ENCODE measurements at regions not wholly inside any gene's neighbourhood (a gene's known extent, or its start where the extent isn't known, plus 50 kb on each side); places are given as distances from the start of the nearest gene placed in this dataset.
"Not testable (repeated sequence)": the region's sequence is repeated elsewhere in the genome, so short reads cannot be mapped to it uniquely, and the experiment has no call there.

DNA sequence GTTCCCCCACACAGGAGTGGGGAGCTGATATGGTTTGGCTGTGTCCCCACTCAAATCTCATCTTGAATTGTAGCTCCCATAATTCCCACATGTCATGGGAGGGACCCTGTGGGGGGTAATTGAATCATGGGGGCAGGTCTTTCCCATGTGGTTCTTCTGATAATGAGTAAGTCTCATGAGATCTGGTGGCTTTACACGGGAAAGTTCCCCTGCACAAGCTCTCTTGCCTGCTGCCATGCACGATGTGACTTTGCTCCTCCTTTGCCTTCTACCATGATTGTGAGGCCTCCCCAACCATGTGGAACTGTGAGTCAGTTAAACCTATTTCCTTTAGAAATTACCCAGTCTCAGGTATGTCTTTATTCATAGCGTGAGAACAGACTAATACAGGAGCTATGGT, 347.0 kb upstream of the CDH5 start:
- not testable (repeated sequence) for H3K9ac ChIP-seq (ENCODE audit: low read length); H3K27ac ChIP-seq (ENCODE audit: low read length); H3K4me1 ChIP-seq (ENCODE audit: control insufficient read depth, low read depth, low read length); H3K4me3 ChIP-seq (ENCODE audit: low read length); H3K27me3 ChIP-seq (ENCODE audit: control insufficient read depth, insufficient read depth, low read length); H3K36me3 ChIP-seq (ENCODE audit: control insufficient read depth, low read depth, low read length); H3K9me3 ChIP-seq (ENCODE audit: control insufficient read depth, low read depth, low read length)

DNA sequence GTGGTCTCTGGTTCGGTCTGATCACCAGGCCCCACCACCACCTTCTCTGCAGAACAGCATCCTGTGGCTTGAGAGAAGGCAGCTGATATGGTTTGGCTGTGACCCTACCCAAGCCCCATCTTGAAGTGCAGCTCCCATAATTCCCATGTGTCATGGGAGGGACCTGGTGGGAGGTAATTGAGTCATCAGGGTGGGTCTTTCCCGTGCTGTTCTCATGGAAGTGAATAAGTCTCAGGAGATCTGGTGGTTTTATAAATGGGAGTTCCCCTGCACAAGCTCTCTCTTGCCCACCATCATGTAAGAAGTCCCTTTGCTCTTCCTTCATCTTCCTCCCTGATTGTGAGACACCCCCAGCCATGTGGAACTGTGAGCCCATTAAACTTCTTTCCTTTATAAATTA, 352.3 kb upstream of the CDH5 start:
- H3K4me3 ChIP-seq (ENCODE audit: low read length) = no peak overlapping the region

DNA sequence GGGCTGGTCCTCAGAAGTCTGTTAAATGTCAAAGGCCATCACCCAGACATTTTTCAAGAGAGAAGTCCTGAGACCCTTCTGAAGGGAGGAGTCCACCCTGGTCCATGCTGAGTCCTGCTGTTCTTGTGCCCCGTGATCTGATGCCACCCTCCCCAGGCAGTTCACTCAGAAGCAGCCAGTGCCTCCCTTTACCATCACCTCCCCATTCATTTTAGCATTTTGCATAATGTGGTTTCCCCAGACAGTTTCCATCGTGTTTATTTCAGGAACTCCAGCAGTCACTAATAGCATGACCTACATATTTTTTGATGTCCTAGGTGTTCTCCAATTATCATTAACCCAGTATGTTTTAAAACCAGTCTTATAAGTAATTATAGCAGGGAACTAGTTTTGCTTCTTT, 353.0 kb upstream of the CDH5 start:
- H3K9me3 ChIP-seq (ENCODE audit: control insufficient read depth, low read depth, low read length) = no peaks in the 10 kb centered on the region
- no peak overlapping the region for H3K27ac ChIP-seq (ENCODE audit: low read length)
- H3K4me1 ChIP-seq (ENCODE audit: control insufficient read depth, low read depth, low read length) = peaks cover 7% of the 10 kb centered on the region
- H3K9ac ChIP-seq (ENCODE audit: low read length) = no peak overlapping the region
- H3K27me3 ChIP-seq (ENCODE audit: control insufficient read depth, insufficient read depth, low read length) = no peaks in the 10 kb centered on the region
- no peaks in the 10 kb centered on the region for H3K36me3 ChIP-seq (ENCODE audit: control insufficient read depth, low read depth, low read length)
- H3K4me3 ChIP-seq (ENCODE audit: low read length) = no peak overlapping the region

More for the DNA sequence above, 352.3 kb upstream of the CDH5 start:
- Histone ChIP-seq H3K9me3 (ENCODE audit: control insufficient read depth, low read depth, low read length) (no peaks in the 10 kb centered on the region), H3K27me3 (ENCODE audit: control insufficient read depth, insufficient read depth, low read length) (no peaks in the 10 kb centered on the region), H3K27ac (ENCODE audit: low read length) (no peak overlapping the region), H3K9ac (ENCODE audit: low read length) (no peak overlapping the region), H3K4me1 (ENCODE audit: control insufficient read depth, low read depth, low read length) (peaks cover 6% of the 10 kb centered on the region), H3K36me3 (ENCODE audit: control insufficient read depth, low read depth, low read length) (no peaks in the 10 kb centered on the region)

DNA sequence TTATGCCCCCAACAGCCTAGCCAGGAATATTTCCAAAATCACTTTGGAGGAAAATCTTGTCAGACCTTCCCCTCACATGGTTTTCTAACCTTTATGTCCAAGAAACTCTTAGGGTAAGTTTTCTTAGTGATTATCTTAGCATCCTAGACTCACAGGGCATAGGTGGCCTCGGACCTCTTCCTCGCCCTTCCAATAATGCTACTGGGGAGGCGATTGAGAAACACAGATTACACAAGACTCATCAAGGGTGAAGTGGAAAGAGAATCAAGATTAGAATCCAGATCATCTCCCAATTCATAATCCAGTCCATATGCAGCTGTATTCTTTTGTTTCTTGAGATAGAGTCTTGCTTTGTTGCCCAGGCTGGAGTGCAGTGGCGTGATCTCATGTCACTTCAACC, 358.4 kb upstream of the CDH5 start:
- H3K4me1 ChIP-seq (ENCODE audit: control insufficient read depth, low read depth, low read length) = peaks cover 7% of the 10 kb centered on the region
- no peaks in the 10 kb centered on the region for H3K9me3 ChIP-seq (ENCODE audit: control insufficient read depth, low read depth, low read length)
- no peak overlapping the region for H3K4me3 ChIP-seq (ENCODE audit: low read length)
- H3K36me3 ChIP-seq (ENCODE audit: control insufficient read depth, low read depth, low read length) = no peaks in the 10 kb centered on the region
- H3K9ac ChIP-seq (ENCODE audit: low read length) = no peak overlapping the region
- H3K27ac ChIP-seq (ENCODE audit: low read length) = no peak overlapping the region
- no peaks in the 10 kb centered on the region for H3K27me3 ChIP-seq (ENCODE audit: control insufficient read depth, insufficient read depth, low read length)

DNA sequence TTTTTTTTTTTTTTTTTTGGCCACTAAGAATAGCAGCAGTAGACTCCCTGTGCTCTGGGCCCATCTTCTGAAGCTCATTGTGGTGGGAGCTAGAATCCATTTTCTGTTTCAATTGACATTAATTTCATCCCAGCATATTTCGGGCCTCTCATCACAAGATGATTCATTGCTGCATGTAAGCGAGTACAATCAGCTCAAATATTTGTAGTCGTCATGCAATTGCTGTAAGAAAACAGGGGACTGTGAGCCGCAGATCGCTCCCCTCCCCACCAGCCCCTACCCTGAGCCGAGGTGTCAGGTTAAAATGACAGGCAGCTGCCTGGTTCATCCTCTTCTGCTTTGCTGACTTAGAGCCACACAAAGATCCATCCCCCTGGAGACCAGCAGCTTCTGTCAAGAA, 358.8 kb upstream of the CDH5 start:
- no peak overlapping the region for H3K4me3 ChIP-seq (ENCODE audit: low read length)
- no peaks in the 10 kb centered on the region for H3K9me3 ChIP-seq (ENCODE audit: control insufficient read depth, low read depth, low read length)
- H3K36me3 ChIP-seq (ENCODE audit: control insufficient read depth, low read depth, low read length) = no peaks in the 10 kb centered on the region
- H3K27ac ChIP-seq (ENCODE audit: low read length) = no peak overlapping the region
- no peaks in the 10 kb centered on the region for H3K27me3 ChIP-seq (ENCODE audit: control insufficient read depth, insufficient read depth, low read length)
- H3K4me1 ChIP-seq (ENCODE audit: control insufficient read depth, low read depth, low read length) = peaks cover 7% of the 10 kb centered on the region
- no peak overlapping the region for H3K9ac ChIP-seq (ENCODE audit: low read length)

DNA sequence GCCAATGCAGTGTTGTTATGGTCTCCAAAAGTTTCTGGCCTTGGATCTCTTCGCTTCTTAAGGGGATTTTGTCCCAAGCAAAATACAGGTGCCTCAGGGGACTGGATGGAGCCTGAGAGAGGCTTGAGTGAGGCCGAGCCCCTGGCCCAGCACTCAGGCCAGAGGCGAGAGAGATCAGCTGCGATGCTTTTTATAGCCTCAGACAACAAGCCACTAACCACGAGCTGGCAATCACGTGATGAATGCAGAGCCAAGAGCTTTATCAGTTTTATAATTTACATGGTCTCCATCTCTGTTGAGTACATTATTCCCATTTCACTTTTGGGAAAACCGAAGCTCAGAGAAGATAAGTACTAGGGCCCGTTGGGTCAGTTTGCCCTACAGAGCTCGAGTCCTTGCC, 360.0 kb upstream of the CDH5 start:
- H3K27ac ChIP-seq (ENCODE audit: low read length) = no peak overlapping the region

GRCh38 chr16:66004699-66005098, 361.8 kb upstream of the CDH5 start:
- no peak overlapping the region for H3K9ac ChIP-seq (ENCODE audit: low read length)
- H3K9me3 ChIP-seq (ENCODE audit: control insufficient read depth, low read depth, low read length) = no peaks in the 10 kb centered on the region
- H3K4me3 ChIP-seq (ENCODE audit: low read length) = no peak overlapping the region
- no peaks in the 10 kb centered on the region for H3K36me3 ChIP-seq (ENCODE audit: control insufficient read depth, low read depth, low read length)
- no peaks in the 10 kb centered on the region for H3K27me3 ChIP-seq (ENCODE audit: control insufficient read depth, insufficient read depth, low read length)
- no peak overlapping the region for H3K27ac ChIP-seq (ENCODE audit: low read length)
- peaks cover 4% of the 10 kb centered on the region for H3K4me1 ChIP-seq (ENCODE audit: control insufficient read depth, low read depth, low read length)

More for the DNA sequence above, 360.0 kb upstream of the CDH5 start:
- peaks cover 7% of the 10 kb centered on the region for H3K4me1 ChIP-seq (ENCODE audit: control insufficient read depth, low read depth, low read length)
- no peak overlapping the region for H3K9ac ChIP-seq (ENCODE audit: low read length)
- no peaks in the 10 kb centered on the region for H3K36me3 ChIP-seq (ENCODE audit: control insufficient read depth, low read depth, low read length)
- no peaks in the 10 kb centered on the region for H3K27me3 ChIP-seq (ENCODE audit: control insufficient read depth, insufficient read depth, low read length)
- no peaks in the 10 kb centered on the region for H3K9me3 ChIP-seq (ENCODE audit: control insufficient read depth, low read depth, low read length)
- no peak overlapping the region for H3K4me3 ChIP-seq (ENCODE audit: low read length)

- no peak overlapping the region for H3K27ac ChIP-seq (ENCODE audit: low read length)
- no peaks in the 10 kb centered on the region for H3K36me3 ChIP-seq (ENCODE audit: control insufficient read depth, low read depth, low read length)
- H3K9me3 ChIP-seq (ENCODE audit: control insufficient read depth, low read depth, low read length) = no peaks in the 10 kb centered on the region
- H3K27me3 ChIP-seq (ENCODE audit: control insufficient read depth, insufficient read depth, low read length) = no peaks in the 10 kb centered on the region
- no peak overlapping the region for H3K9ac ChIP-seq (ENCODE audit: low read length)
- no peak overlapping the region for H3K4me3 ChIP-seq (ENCODE audit: low read length)
- H3K4me1 ChIP-seq (ENCODE audit: control insufficient read depth, low read depth, low read length) = no peaks in the 10 kb centered on the region
Observed at GRCh38 chr16:66003201-66003600, 363.3 kb upstream of the CDH5 start.

DNA sequence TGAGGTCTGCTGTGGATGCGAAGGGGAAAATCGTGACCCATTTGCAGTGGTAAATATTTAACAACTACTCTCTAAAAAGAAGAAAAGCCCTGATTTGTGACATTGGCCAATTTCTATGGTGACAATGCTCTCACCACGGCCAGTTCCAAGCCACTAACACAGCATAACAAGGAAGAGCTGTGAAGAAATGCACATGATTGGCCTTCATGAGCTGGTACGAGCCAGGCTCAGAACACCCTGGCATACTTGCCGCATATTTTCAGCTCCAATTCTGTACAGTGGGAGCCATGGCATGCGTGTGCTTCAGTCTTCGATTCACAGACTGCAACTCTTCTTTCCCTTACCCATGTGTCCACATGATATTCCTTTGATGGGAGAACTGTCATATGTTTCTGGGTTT, 363.9 kb upstream of the CDH5 start:
- Histone ChIP-seq H3K4me1 (ENCODE audit: control insufficient read depth, low read depth, low read length) (no peaks in the 10 kb centered on the region), H3K27me3 (ENCODE audit: control insufficient read depth, insufficient read depth, low read length) (no peaks in the 10 kb centered on the region), H3K36me3 (ENCODE audit: control insufficient read depth, low read depth, low read length) (no peaks in the 10 kb centered on the region), H3K9ac (ENCODE audit: low read length) (no peak overlapping the region), H3K4me3 (ENCODE audit: low read length) (no peak overlapping the region), H3K27ac (ENCODE audit: low read length) (no peak overlapping the region), H3K9me3 (ENCODE audit: control insufficient read depth, low read depth, low read length) (no peaks in the 10 kb centered on the region)

DNA sequence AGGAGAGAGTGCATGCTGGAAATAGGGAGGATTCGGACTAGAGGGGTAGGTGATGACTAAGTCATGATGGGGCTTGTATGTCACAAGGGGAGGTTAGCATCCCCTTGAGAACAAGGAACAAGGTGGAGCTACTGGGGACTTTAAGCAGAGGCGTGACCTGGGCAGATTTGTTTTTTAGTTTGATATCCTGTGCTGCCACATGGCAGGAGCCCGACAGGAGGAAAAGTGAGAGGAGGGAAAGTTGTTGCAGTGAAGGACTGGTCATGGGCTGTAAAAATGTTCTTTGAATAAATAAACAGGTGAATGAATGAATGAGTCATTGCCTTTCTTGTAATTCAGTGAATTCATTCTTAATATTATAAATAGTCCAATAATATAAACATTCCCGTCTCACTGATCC, 365.1 kb upstream of the CDH5 start:
- H3K4me3 ChIP-seq (ENCODE audit: low read length) = no peak overlapping the region
- H3K4me1 ChIP-seq (ENCODE audit: control insufficient read depth, low read depth, low read length) = no peaks in the 10 kb centered on the region
- no peak overlapping the region for H3K27ac ChIP-seq (ENCODE audit: low read length)
- H3K27me3 ChIP-seq (ENCODE audit: control insufficient read depth, insufficient read depth, low read length) = no peaks in the 10 kb centered on the region
- no peaks in the 10 kb centered on the region for H3K36me3 ChIP-seq (ENCODE audit: control insufficient read depth, low read depth, low read length)
- H3K9ac ChIP-seq (ENCODE audit: low read length) = no peak overlapping the region
- H3K9me3 ChIP-seq (ENCODE audit: control insufficient read depth, low read depth, low read length) = no peaks in the 10 kb centered on the region

DNA sequence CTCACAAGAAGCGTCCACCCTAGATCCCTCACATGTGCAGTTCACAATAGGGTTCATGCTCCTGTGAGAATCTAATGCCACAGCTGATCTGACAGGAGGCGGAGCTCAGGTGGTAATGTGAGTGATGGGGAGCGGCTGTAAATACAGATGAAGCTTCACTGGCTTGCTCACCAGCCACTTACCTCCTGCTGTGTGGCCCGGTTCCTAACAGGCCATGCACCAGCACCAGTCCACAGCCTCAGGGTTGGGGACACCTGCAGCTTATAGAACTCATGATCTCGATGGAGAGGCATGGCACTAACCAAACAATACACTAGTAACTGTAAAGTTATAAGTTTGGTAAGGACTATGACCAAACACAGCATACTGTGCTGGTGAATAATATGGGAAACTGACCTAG, 368.0 kb upstream of the CDH5 start:
- H3K36me3 ChIP-seq (ENCODE audit: control insufficient read depth, low read depth, low read length) = no peaks in the 10 kb centered on the region
- H3K27me3 ChIP-seq (ENCODE audit: control insufficient read depth, insufficient read depth, low read length) = no peaks in the 10 kb centered on the region
- H3K9ac ChIP-seq (ENCODE audit: low read length) = no peak overlapping the region
- no peaks in the 10 kb centered on the region for H3K4me1 ChIP-seq (ENCODE audit: control insufficient read depth, low read depth, low read length)
- no peaks in the 10 kb centered on the region for H3K9me3 ChIP-seq (ENCODE audit: control insufficient read depth, low read depth, low read length)
- H3K4me3 ChIP-seq (ENCODE audit: low read length) = no peak overlapping the region
- H3K27ac ChIP-seq (ENCODE audit: low read length) = no peak overlapping the region

DNA sequence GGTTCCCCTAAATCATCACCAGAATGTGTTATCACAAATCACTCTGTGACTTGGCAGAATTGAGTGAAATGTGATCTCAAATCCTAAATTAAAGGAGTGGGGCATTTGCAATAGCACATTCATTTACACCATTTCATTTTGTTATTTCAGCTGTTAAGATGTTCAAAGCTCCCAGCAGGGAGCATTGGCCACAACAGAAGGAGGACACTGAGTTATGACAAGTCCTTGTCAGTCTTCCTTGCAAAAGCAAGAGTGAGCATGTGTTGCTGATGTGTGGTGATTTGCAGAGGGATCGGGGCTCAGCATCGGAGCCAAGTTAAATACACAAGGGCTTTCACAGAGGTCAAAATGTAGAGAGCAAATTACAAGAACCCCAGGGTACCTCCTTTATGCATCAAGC, 372.2 kb upstream of the CDH5 start:
- Histone ChIP-seq H3K9me3 (ENCODE audit: control insufficient read depth, low read depth, low read length) (no peaks in the 10 kb centered on the region), H3K36me3 (ENCODE audit: control insufficient read depth, low read depth, low read length) (no peaks in the 10 kb centered on the region), H3K4me3 (ENCODE audit: low read length) (no peak overlapping the region), H3K4me1 (ENCODE audit: control insufficient read depth, low read depth, low read length) (no peaks in the 10 kb centered on the region), H3K27me3 (ENCODE audit: control insufficient read depth, insufficient read depth, low read length) (no peaks in the 10 kb centered on the region), H3K27ac (ENCODE audit: low read length) (no peak overlapping the region), H3K9ac (ENCODE audit: low read length) (no peak overlapping the region)
